CD14-positive monocyte (primary cell): ENCODE measurements at regions not wholly inside any gene's neighbourhood (a gene's known extent, or its start where the extent isn't known, plus 50 kb on each side); places are given as distances from the start of the nearest gene placed in this dataset.

Source experiments
- DNase-seq, 3 donors: peaks; one replicate each; pipeline ENCODE4 v3.0.0-alpha.2; 2011 to 2022
- H2AFZ ChIP-seq: 2 replicates; pipeline ENCODE4 v1.6.0; 2012; ENCODE audit warnings: mild to moderate bottlenecking, low read depth, low read length, inconsistent platforms; ENCODE audit not compliant: insufficient read depth, poor library complexity, severe bottlenecking
- H3K27ac ChIP-seq, 2 donors: 1 replicate in 1 of 2; 2 replicates in 1 of 2; pipeline ENCODE4 v1.5.1; 2012 to 2013; ENCODE audit warnings: low read length in 2 of 2, control low read depth in 1 of 2, inconsistent platforms in 1 of 2, low read depth in 1 of 2, mild to moderate bottlenecking in 1 of 2
- H3K27me3 ChIP-seq, 2 donors: one replicate each; pipeline versions ENCODE4 v1.6.0 to v1.6.1; 2011 to 2013; ENCODE audit warnings: low read length in 2 of 2; ENCODE audit not compliant: control insufficient read depth in 2 of 2, insufficient read depth in 2 of 2
- H3K36me3 ChIP-seq, 2 donors: replicated peaks in 1 of 2; 1 replicate in 1 of 2; 2 replicates in 1 of 2; pipeline versions ENCODE4 v1.5.1 to v1.6.1; 2012 to 2013; ENCODE audit warnings: low read length in 2 of 2, control low read depth in 1 of 2, inconsistent platforms in 1 of 2, mild to moderate bottlenecking in 1 of 2; ENCODE audit not compliant: insufficient read depth in 2 of 2, control insufficient read depth in 1 of 2
- H3K4me1 ChIP-seq, 2 donors: 1 replicate in 1 of 2; 2 replicates in 1 of 2; pipeline versions ENCODE4 v1.5.1 to v1.6.1; 2012 to 2013; ENCODE audit warnings: low read length in 2 of 2, control low read depth in 1 of 2, inconsistent platforms in 1 of 2, mild to moderate bottlenecking in 1 of 2, moderate library complexity in 1 of 2; ENCODE audit not compliant: insufficient read depth in 2 of 2, control insufficient read depth in 1 of 2
- H3K4me2 ChIP-seq: replicated peaks from 2 replicates; pipeline ENCODE3; 2012; ENCODE audit warnings: low read length, moderate library complexity, mild to moderate bottlenecking; ENCODE audit not compliant: poor library complexity, severe bottlenecking; ENCODE audit errors: extremely low read depth
- H3K4me3 ChIP-seq, 3 experiments: fragments of 200-600 bp in 1 of 3; sonication (generic) in 1 of 3; replicated peaks in 1 of 3; 1 replicate in 2 of 3; 2 replicates in 1 of 3; pipeline ENCODE4 v1.5.1; 2011 to 2013; ENCODE audit warnings: low read length in 3 of 3, mild to moderate bottlenecking in 3 of 3, control low read depth in 2 of 3, low read depth in 2 of 3, inconsistent platforms in 1 of 3, moderate library complexity in 1 of 3
- H3K79me2 ChIP-seq: 2 replicates; pipeline ENCODE4 v1.6.0; 2012; ENCODE audit warnings: mild to moderate bottlenecking, control low read depth, inconsistent platforms, low read length, moderate library complexity; ENCODE audit not compliant: insufficient read depth
- H3K9ac ChIP-seq: 2 replicates; pipeline ENCODE4 v1.6.0; 2017; ENCODE audit warnings: low read length, mild to moderate bottlenecking; ENCODE audit not compliant: insufficient read depth, poor library complexity, severe bottlenecking
- H3K9me3 ChIP-seq, 2 donors: replicated peaks in 1 of 2; 1 replicate in 1 of 2; 2 replicates in 1 of 2; pipeline versions ENCODE4 v1.5.1 to v1.6.1; 2012 to 2013; ENCODE audit warnings: low read length in 2 of 2, control low read depth in 1 of 2; ENCODE audit not compliant: control insufficient read depth in 1 of 2, insufficient read depth in 1 of 2
- H4K20me1 ChIP-seq: 2 replicates; pipeline ENCODE4 v1.6.0; 2012; ENCODE audit warnings: mild to moderate bottlenecking, low read length, control low read depth, moderate library complexity; ENCODE audit not compliant: insufficient read depth
- H3K27ac Mint-ChIP-seq, 7 donors: one replicate each; pipeline ENCODE4 v1.8.0; 2020; ENCODE audit warnings: mild to moderate bottlenecking in 7 of 7, mixed read lengths in 7 of 7, moderate library complexity in 6 of 7, inconsistent platforms in 2 of 7
- H3K27me3 Mint-ChIP-seq, 3 donors: one replicate each; pipeline ENCODE4 v1.8.0; 2021 to 2022; ENCODE audit warnings: low read depth in 3 of 3, mild to moderate bottlenecking in 3 of 3, mixed read lengths in 3 of 3, moderate library complexity in 3 of 3, inconsistent platforms in 1 of 3
- H3K36me3 Mint-ChIP-seq, 2 donors: one replicate each; pipeline ENCODE4 v1.8.0; 2020; ENCODE audit warnings: mixed read lengths in 2 of 2, inconsistent platforms in 1 of 2, mild to moderate bottlenecking in 1 of 2
- H3K4me1 Mint-ChIP-seq: one replicate; pipeline ENCODE4 v1.8.0; 2020; ENCODE audit warnings: mild to moderate bottlenecking, mixed read lengths
- H3K4me3 Mint-ChIP-seq, 2 donors: one replicate each; pipeline ENCODE4 v1.8.0; 2020; ENCODE audit warnings: mild to moderate bottlenecking in 2 of 2, mixed read lengths in 2 of 2, moderate library complexity in 1 of 2
- H3K9me3 Mint-ChIP-seq, 7 donors: one replicate each; pipeline ENCODE4 v1.8.0; 2020 to 2022; ENCODE audit warnings: mixed read lengths in 7 of 7, mild to moderate bottlenecking in 6 of 7, moderate library complexity in 6 of 7, inconsistent platforms in 2 of 7
- CTCF ChIP-seq: fragments of 200-600 bp; IDR thresholded peaks from one replicate; pipeline ENCODE4 v1.8.0; 2022; ENCODE audit warnings: antibody characterized with exemption, mild to moderate bottlenecking
- WGBS: methylation state at CpG from one replicate; pipeline ENCODE4 v1.1.5; 2013; ENCODE audit warnings: missing lambda C conversion rate; ENCODE audit not compliant: insufficient coverage; 5-methylcytosine and 5-hydroxymethylcytosine counted together
- intact Hi-C, 2 donors: fragments of 100-400 bp; cut with micrococcal nuclease; formaldehyde crosslinking; loops; one replicate each; pipeline versions ENCODE4 v1.15.0 to v1.15.1; 2023

GRCh38 chr2:16181741-16182090 is 241.4 kb downstream of the MYCN start:
- intact Hi-C loops = no loop called here
- no peak overlapping the region for H2AFZ ChIP-seq
- WGBS = 92% methylated on average over 8 of the region's 8 CpGs
- no peaks in the 10 kb centered on the region for H3K36me3 ChIP-seq
- H3K9me3 Mint-ChIP-seq = peaks cover 0 to 2% (median 0%) of the 10 kb centered on the region in 7 donors
- no peaks in the 10 kb centered on the region for H3K9me3 ChIP-seq
- H3K27ac ChIP-seq = no peak overlapping the region
- TF ChIP-seq CTCF = no peak
- H3K27me3 ChIP-seq = no peaks in the 10 kb centered on the region
- H3K36me3 Mint-ChIP-seq = no peaks in the 10 kb centered on the region
- peak overlapping the region in 1 of 7 donors; percentile 57 for H3K27ac Mint-ChIP-seq
- no peak overlapping the region for H3K4me3 Mint-ChIP-seq
- no peaks in the 10 kb centered on the region for H3K4me1 ChIP-seq
- H3K4me2 ChIP-seq = no peak overlapping the region
- H3K9ac ChIP-seq = no peak overlapping the region
- H3K4me1 Mint-ChIP-seq = no peaks in the 10 kb centered on the region
- no peak for DNase-seq
- peaks cover 0 to 3% (median 2%) of the 10 kb centered on the region in 3 donors for H3K27me3 Mint-ChIP-seq
- H3K79me2 ChIP-seq = no peaks in the 10 kb centered on the region
- no peak overlapping the region for H3K4me3 ChIP-seq
- no peaks in the 10 kb centered on the region for H4K20me1 ChIP-seq

GRCh38 chr2:16181062-16181740 is 240.9 kb downstream of the MYCN start:
- DNase-seq = no peak
- Mint-ChIP-seq H3K9me3 (peaks cover 0 to 2% (median 0%) of the 10 kb centered on the region in 7 donors), H3K27ac (peak overlapping the region in 1 of 7 donors; percentile 61), H3K27me3 (peaks cover 0 to 3% (median 2%) of the 10 kb centered on the region in 3 donors), H3K4me1 (no peaks in the 10 kb centered on the region), H3K4me3 (no peak overlapping the region), H3K36me3 (no peaks in the 10 kb centered on the region)
- WGBS = 93% methylated on average over 12 of the region's 12 CpGs
- Histone ChIP-seq H3K36me3 (no peaks in the 10 kb centered on the region), H3K9me3 (no peaks in the 10 kb centered on the region), H3K79me2 (no peaks in the 10 kb centered on the region), H3K4me3 (no peak overlapping the region), H2AFZ (no peak overlapping the region), H3K27me3 (no peaks in the 10 kb centered on the region), H4K20me1 (no peaks in the 10 kb centered on the region), H3K4me2 (no peak overlapping the region), H3K9ac (no peak overlapping the region), H3K4me1 (no peaks in the 10 kb centered on the region), H3K27ac (no peak overlapping the region)
- TF ChIP-seq CTCF = no peak
- intact Hi-C loops = no loop called here
